HepG2 (cell line): ENCODE measurements at regions not wholly inside any gene's neighbourhood (a gene's known extent, or its start where the extent isn't known, plus 50 kb on each side); places are given as distances from the start of the nearest gene placed in this dataset.

ENCODE experiments used
- ATAC-seq: fragments of 200-7000 bp; cut with Tn5 transposase; 3 replicates; pipeline ENCODE4 v1.9.1; 2020; ENCODE audit warnings: mild to moderate bottlenecking, moderate library complexity
- BruUV-seq: library from RNA; stranded (reverse); fragments of 400-500 nt; replicated peaks from 2 replicates; lab custom pipeline; 2021; lab: Mats Ljungman, UMichigan
- CTCF ChIA-PET: fragments of 300-600 bp; formaldehyde crosslinking; extraction: SDS; loops from one replicate; lab custom pipeline; 2021; ENCODE audit warnings: low total read pairs, inconsistent platforms, low intra/inter-chr PET ratio; lab: Yijun Ruan, JAX
- POLR2A ChIA-PET: fragments of 350-600 bp; sonication (Branson Sonifier 250); formaldehyde crosslinking; loops from one replicate; lab custom pipeline; 2020; ENCODE audit warnings: antibody characterized with exemption, inconsistent platforms; lab: Yijun Ruan, JAX
- DNase-seq: peaks from one replicate; pipeline ENCODE4 v3.0.0-alpha.2; 2015; ENCODE audit warnings: low spot score
- FAIRE-seq: peaks from 3 replicates; lab custom pipeline; 2011; peaks lifted over from hg19 to GRCh38; lab: Jason Lieb, UNC
- H2AFZ ChIP-seq: one replicate; pipeline ENCODE4 v1.6.1; 2011; ENCODE audit warnings: low read length, inconsistent platforms
- H3K27ac ChIP-seq: fragments of 300-600 bp; 3 replicates; pipeline ENCODE4 v1.8.0; 2011; ENCODE audit warnings: mixed run types, mild to moderate bottlenecking, mixed read lengths, low read length, inconsistent platforms; ENCODE audit not compliant: insufficient read depth; ENCODE audit errors: extremely low read length
- H3K27me3 ChIP-seq, 2 experiments: fragments of 200-600 bp in 1 of 2; 2 replicates in 1 of 2; 3 replicates in 1 of 2; pipeline versions ENCODE4 v1.6.0 to v1.8.0; 2011; ENCODE audit warnings: low read length in 2 of 2, mild to moderate bottlenecking in 2 of 2, moderate library complexity in 2 of 2, inconsistent platforms in 1 of 2; ENCODE audit not compliant: insufficient read depth in 2 of 2, control insufficient read depth in 1 of 2
- H3K36me3 ChIP-seq, 2 experiments: fragments of 200-600 bp in 1 of 2; replicated peaks in 1 of 2; 2 replicates in 1 of 2; 3 replicates in 1 of 2; pipeline versions ENCODE4 v1.5.1 to v1.8.0; 2011; ENCODE audit warnings: low read length in 2 of 2, inconsistent platforms in 1 of 2; ENCODE audit not compliant: insufficient read depth in 2 of 2, control insufficient read depth in 1 of 2
- H3K4me1 ChIP-seq: 2 replicates; pipeline ENCODE4 v1.5.1; 2012; ENCODE audit warnings: low read length, inconsistent platforms; ENCODE audit not compliant: insufficient read depth
- H3K4me2 ChIP-seq: 2 replicates; pipeline ENCODE4 v1.6.0; 2011; ENCODE audit warnings: low read depth, low read length, inconsistent platforms
- H3K4me3 ChIP-seq, 3 experiments: fragments of 200-600 bp in 1 of 3; sonication (generic), shearing (Covaris generic) in 1 of 3; replicated peaks in 1 of 3; 2 replicates each; pipeline ENCODE4 v1.5.1; 2011 to 2016; ENCODE audit warnings: low read length in 3 of 3, inconsistent platforms in 2 of 3, low read depth in 2 of 3, mild to moderate bottlenecking in 2 of 3, control low read depth in 1 of 3, mixed read lengths in 1 of 3; ENCODE audit not compliant: insufficient read depth in 1 of 3
- H3K79me2 ChIP-seq: one replicate; pipeline ENCODE4 v1.6.1; 2011; ENCODE audit warnings: low read length, inconsistent platforms; ENCODE audit not compliant: insufficient read depth
- H3K9ac ChIP-seq: 2 replicates; pipeline ENCODE4 v1.6.0; 2011; ENCODE audit warnings: mild to moderate bottlenecking, low read depth, low read length, inconsistent platforms; ENCODE audit not compliant: insufficient read depth
- H3K9me3 ChIP-seq: 2 replicates; pipeline ENCODE4 v1.5.1; 2012; ENCODE audit warnings: mild to moderate bottlenecking, low read length
- H4K20me1 ChIP-seq: 2 replicates; pipeline ENCODE4 v1.6.0; 2011; ENCODE audit warnings: inconsistent platforms, mild to moderate bottlenecking, low read length, moderate library complexity; ENCODE audit not compliant: insufficient read depth
- ATF7 ChIP-seq, 2 experiments: fragments of 450-650 bp in 1 of 2; sonication (generic) in 1 of 2; formaldehyde crosslinking in 1 of 2; IDR thresholded peaks; 2 replicates each; pipeline versions ENCODE4 v1.4.0 to v1.6.1; 2016 to 2020; ENCODE audit warnings: antibody characterized with exemption in 1 of 2, mild to moderate bottlenecking in 1 of 2, missing genetic modification reagents in 1 of 2
- CREB1 ChIP-seq, 2 experiments: fragments of 450-650 bp in 1 of 2; IDR thresholded peaks; 2 replicates each; pipeline ENCODE4 v1.6.1; 2016 to 2017; ENCODE audit warnings: control low read depth in 1 of 2, mild to moderate bottlenecking in 1 of 2, missing compliant biosample characterization in 1 of 2, missing genetic modification characterization in 1 of 2
- PHF8 ChIP-seq: sonication (generic); formaldehyde crosslinking; IDR thresholded peaks from 2 replicates; pipeline ENCODE4 v1.5.0; 2020; ENCODE audit warnings: missing genetic modification reagents
- THYN1 ChIP-seq: sonication (generic); formaldehyde crosslinking; IDR thresholded peaks from 2 replicates; pipeline ENCODE4 v1.8.1; 2023; ENCODE audit warnings: low read depth, mild to moderate bottlenecking, moderate library complexity, missing genetic modification reagents, borderline replicate concordance
- ZNF607 ChIP-seq: sonication (generic); formaldehyde crosslinking; IDR thresholded peaks from 2 replicates; pipeline ENCODE4 v1.5.1; 2020; ENCODE audit warnings: missing genetic modification reagents, mild to moderate bottlenecking, borderline replicate concordance
- ZNF816 ChIP-seq: sonication (generic); formaldehyde crosslinking; IDR thresholded peaks from 2 replicates; pipeline ENCODE4 v1.8.0; 2022; ENCODE audit warnings: missing genetic modification reagents, mild to moderate bottlenecking, borderline replicate concordance
- WGBS: methylation state at CpG from one replicate; pipeline ENCODE4 v1.1.6; 2017; ENCODE audit warnings: low lambda C conversion rate; 5-methylcytosine and 5-hydroxymethylcytosine counted together
- in situ Hi-C: cut with HindIII; loops from 2 replicates; pipeline ENCODE4 v1.10.0; 2017; ENCODE audit warnings: low pct_unique_long_range_greater_than_20kb; ENCODE audit not compliant: extremely low pct_ligation_motif_present
- intact Hi-C: fragments of 100-400 bp; cut with micrococcal nuclease; formaldehyde crosslinking; loops from one replicate; pipeline ENCODE4 v1.10.0; 2022; ENCODE audit not compliant: unreplicated experiment
- TF ChIP-seq, protein P1 (sequence below): sonication (generic); formaldehyde crosslinking; IDR thresholded peaks from one replicate; pipeline ENCODE4 v1.5.1; 2020; ENCODE audit warnings: mild to moderate bottlenecking, missing genetic modification reagents; ENCODE audit errors: not compliant biosample characterization
- TF ChIP-seq, protein P2 (sequence below): sonication (generic); formaldehyde crosslinking; conservative IDR thresholded peaks from 2 replicates; pipeline ENCODE4 v1.4.0; 2020; ENCODE audit warnings: mild to moderate bottlenecking, missing genetic modification reagents, moderate library complexity
- TF ChIP-seq, protein P3 (sequence below): sonication (generic); formaldehyde crosslinking; IDR thresholded peaks from 2 replicates; pipeline ENCODE4 v1.5.1; 2020; ENCODE audit warnings: mild to moderate bottlenecking, moderate library complexity, missing genetic modification reagents

DNA sequence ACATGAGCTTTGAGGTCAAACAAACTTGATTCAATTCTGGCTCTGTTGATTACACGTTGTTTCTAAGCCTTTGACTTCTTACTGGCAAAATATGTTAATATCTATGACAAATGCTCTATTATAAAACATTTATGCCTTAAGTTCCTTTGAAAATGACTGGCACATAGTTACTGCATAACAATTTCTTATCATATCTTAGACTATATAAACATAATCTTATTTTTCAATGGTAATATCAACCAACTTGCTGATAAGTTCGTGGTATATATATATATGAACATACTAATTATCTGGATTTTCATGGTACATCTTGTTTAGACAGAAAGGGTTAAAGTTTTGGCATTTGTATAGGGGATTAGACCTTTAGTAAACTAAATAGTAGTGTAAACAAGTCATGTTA, 645.6 kb upstream of the ZNF804A start (continued):
- TF ChIP-seq, protein P1, sequence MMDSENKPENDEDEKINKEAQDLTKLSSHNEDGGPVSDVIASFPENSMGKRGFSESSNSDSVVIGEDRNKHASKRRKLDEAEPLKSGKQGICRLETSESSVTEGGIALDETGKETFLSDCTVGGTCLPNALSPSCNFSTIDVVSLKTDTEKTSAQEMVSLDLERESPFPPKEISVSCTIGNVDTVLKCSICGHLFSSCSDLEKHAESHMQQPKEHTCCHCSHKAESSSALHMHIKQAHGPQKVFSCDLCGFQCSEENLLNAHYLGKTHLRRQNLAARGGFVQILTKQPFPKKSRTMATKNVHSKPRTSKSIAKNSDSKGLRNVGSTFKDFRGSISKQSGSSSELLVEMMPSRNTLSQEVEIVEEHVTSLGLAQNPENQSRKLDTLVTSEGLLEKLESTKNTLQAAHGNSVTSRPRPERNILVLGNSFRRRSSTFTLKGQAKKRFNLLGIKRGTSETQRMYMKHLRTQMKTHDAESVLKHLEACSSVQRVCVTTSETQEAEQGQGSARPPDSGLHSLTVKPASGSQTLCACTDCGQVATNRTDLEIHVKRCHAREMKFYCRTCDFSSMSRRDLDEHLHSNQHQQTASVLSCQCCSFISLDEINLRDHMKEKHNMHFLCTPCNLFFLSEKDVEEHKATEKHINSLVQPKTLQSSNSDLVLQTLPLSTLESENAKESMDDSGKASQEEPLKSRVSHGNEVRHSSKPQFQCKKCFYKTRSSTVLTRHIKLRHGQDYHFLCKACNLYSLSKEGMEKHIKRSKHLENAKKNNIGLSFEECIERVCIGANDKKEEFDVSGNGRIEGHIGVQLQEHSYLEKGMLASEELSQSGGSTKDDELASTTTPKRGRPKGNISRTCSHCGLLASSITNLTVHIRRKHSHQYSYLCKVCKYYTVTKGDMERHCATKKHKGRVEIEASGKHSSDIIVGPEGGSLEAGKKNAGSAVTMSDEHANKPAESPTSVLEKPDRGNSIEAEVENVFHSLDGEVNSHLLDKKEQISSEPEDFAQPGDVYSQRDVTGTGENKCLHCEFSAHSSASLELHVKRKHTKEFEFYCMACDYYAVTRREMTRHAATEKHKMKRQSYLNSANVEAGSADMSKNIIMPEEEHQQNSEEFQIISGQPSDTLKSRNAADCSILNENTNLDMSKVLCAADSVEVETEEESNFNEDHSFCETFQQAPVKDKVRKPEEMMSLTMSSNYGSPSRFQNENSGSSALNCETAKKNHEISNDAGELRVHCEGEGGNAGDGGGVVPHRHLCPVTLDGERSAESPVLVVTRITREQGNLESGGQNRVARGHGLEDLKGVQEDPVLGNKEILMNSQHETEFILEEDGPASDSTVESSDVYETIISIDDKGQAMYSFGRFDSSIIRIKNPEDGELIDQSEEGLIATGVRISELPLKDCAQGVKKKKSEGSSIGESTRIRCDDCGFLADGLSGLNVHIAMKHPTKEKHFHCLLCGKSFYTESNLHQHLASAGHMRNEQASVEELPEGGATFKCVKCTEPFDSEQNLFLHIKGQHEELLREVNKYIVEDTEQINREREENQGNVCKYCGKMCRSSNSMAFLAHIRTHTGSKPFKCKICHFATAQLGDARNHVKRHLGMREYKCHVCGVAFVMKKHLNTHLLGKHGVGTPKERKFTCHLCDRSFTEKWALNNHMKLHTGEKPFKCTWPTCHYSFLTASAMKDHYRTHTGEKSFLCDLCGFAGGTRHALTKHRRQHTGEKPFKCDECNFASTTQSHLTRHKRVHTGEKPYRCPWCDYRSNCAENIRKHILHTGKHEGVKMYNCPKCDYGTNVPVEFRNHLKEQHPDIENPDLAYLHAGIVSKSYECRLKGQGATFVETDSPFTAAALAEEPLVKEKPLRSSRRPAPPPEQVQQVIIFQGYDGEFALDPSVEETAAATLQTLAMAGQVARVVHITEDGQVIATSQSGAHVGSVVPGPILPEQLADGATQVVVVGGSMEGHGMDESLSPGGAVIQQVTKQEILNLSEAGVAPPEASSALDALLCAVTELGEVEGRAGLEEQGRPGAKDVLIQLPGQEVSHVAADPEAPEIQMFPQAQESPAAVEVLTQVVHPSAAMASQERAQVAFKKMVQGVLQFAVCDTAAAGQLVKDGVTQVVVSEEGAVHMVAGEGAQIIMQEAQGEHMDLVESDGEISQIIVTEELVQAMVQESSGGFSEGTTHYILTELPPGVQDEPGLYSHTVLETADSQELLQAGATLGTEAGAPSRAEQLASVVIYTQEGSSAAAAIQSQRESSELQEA (CRISPR knock-in tag): no peak

DNA sequence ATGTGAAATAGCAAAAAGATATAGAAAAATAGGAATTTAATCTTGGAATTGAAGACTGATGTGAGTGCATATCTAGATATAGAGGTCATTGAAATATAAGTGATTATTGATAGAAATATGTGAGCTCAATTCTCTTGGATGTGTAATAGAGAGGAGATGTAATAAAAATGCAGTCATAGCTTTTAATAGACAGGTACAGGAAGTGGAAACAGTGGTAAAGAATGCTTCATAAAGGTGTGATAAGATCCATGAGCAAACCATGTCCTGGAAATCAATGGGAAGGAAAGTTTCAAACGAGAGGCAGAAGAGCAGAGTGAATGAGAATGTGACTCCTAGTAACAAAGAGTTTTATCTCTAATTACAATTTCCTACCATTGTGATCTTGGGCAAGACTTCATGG, 634.7 kb upstream of the ZNF804A start:
- H3K9me3 ChIP-seq: no peaks in the 10 kb centered on the region
- in situ Hi-C loops: no loop called here
- POLR2A ChIA-PET: no interaction called here
- TF ChIP-seq, protein P2, sequence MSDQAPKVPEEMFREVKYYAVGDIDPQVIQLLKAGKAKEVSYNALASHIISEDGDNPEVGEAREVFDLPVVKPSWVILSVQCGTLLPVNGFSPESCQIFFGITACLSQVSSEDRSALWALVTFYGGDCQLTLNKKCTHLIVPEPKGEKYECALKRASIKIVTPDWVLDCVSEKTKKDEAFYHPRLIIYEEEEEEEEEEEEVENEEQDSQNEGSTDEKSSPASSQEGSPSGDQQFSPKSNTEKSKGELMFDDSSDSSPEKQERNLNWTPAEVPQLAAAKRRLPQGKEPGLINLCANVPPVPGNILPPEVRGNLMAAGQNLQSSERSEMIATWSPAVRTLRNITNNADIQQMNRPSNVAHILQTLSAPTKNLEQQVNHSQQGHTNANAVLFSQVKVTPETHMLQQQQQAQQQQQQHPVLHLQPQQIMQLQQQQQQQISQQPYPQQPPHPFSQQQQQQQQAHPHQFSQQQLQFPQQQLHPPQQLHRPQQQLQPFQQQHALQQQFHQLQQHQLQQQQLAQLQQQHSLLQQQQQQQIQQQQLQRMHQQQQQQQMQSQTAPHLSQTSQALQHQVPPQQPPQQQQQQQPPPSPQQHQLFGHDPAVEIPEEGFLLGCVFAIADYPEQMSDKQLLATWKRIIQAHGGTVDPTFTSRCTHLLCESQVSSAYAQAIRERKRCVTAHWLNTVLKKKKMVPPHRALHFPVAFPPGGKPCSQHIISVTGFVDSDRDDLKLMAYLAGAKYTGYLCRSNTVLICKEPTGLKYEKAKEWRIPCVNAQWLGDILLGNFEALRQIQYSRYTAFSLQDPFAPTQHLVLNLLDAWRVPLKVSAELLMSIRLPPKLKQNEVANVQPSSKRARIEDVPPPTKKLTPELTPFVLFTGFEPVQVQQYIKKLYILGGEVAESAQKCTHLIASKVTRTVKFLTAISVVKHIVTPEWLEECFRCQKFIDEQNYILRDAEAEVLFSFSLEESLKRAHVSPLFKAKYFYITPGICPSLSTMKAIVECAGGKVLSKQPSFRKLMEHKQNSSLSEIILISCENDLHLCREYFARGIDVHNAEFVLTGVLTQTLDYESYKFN (CRISPR knock-in tag): no peak
- TF ChIP-seq ZNF816: no peak
- TF ChIP-seq, protein P3, sequence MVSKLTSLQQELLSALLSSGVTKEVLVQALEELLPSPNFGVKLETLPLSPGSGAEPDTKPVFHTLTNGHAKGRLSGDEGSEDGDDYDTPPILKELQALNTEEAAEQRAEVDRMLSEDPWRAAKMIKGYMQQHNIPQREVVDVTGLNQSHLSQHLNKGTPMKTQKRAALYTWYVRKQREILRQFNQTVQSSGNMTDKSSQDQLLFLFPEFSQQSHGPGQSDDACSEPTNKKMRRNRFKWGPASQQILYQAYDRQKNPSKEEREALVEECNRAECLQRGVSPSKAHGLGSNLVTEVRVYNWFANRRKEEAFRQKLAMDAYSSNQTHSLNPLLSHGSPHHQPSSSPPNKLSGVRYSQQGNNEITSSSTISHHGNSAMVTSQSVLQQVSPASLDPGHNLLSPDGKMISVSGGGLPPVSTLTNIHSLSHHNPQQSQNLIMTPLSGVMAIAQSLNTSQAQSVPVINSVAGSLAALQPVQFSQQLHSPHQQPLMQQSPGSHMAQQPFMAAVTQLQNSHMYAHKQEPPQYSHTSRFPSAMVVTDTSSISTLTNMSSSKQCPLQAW: no peak
- TF ChIP-seq THYN1 (CRISPR knock-in tag): no peak
- TF ChIP-seq ATF7 (IDR thresholded peaks at IDR 0.05): no peak
- no peak for TF ChIP-seq ATF7 (CRISPR knock-in tag; IDR thresholded peaks at IDR 0.05)
- TF ChIP-seq CREB1 (IDR thresholded peaks at IDR 0.05): no peak
- TF ChIP-seq CREB1 (CRISPR knock-in tag; IDR thresholded peaks at IDR 0.05): no peak
- TF ChIP-seq ZNF607 (CRISPR knock-in tag): no peak
- TF ChIP-seq PHF8: no peak

More for the DNA sequence above, 634.7 kb upstream of the ZNF804A start:
- intact Hi-C loops: no loop called here
- ATAC-seq (no peak), FAIRE-seq (no peak), DNase-seq (no peak)
- Histone ChIP-seq H3K4me2 (no peak overlapping the region), H3K4me1 (no peaks in the 10 kb centered on the region), H3K4me3 (no peak overlapping the region), H3K27me3 (no peaks in the 10 kb centered on the region), H3K9ac (no peak overlapping the region), H3K36me3 (no peaks in the 10 kb centered on the region), H3K27ac (no peak overlapping the region), H2AFZ (no peak overlapping the region), H3K79me2 (no peaks in the 10 kb centered on the region), H4K20me1 (no peaks in the 10 kb centered on the region)
- CTCF ChIA-PET: no interaction called here
- BruUV-seq: no TSS peak
- WGBS: 0% methylated on average over 1 of the region's 1 CpG
